ENCODE measurements at regions not wholly inside any gene's neighbourhood (a gene's known extent, or its start where the extent isn't known, plus 50 kb on each side); places are given as distances from the start of the nearest gene placed in this dataset.

GRCh38 chr5:121296356-121296755 lies 555.3 kb upstream of the FTMT start:
- ChIA-PET CTCF (no interaction called here), POLR2A (no interaction called here)

More at GRCh38 chr5:121296356-121296755, 555.3 kb upstream of the FTMT start:
- Histone ChIP-seq H3K9me2 (no peaks in the 10 kb centered on the region), H3K4me1 (ENCODE audit: control insufficient read depth in 1 of 2, insufficient read depth in 2 of 2, low read depth in 1 of 2, low read length in 1 of 2) (no peaks in the 10 kb centered on the region; a peak in 2 of 4 replicates), H3K27ac (ENCODE audit: low read depth in 2 of 2, low read length in 1 of 2) (no peak overlapping the region), H3F3A (replicated peaks; ENCODE audit: insufficient read depth) (no peaks in the 10 kb centered on the region), H3K79me2 (ENCODE audit: insufficient read depth) (no peaks in the 10 kb centered on the region), H3K27me3 (ENCODE audit: insufficient read depth) (no peaks in the 10 kb centered on the region), H3K9ac (no peak overlapping the region), H3K36me3 (replicated peaks in 1 of 2; ENCODE audit: control insufficient read depth in 1 of 2, insufficient read depth in 2 of 2, low read length in 1 of 2) (no peaks in the 10 kb centered on the region), H4K20me1 (ENCODE audit: insufficient read depth) (no peaks in the 10 kb centered on the region), H2AFZ (ENCODE audit: low read depth) (no peak overlapping the region), H3K9me3 (no peaks in the 10 kb centered on the region), H3K4me2 (no peak overlapping the region), H3K4me3 (ENCODE audit: low read depth in 2 of 2, low read length in 1 of 2) (no peak overlapping the region)
- DNase-seq = no peak
- 86% methylated on average over 2 of the region's 2 CpGs for WGBS (ENCODE audit: low lambda C conversion rate)
- TF ChIP-seq RXRA (IDR thresholded peaks at IDR 0.05; ENCODE audit: borderline replicate concordance, low read depth) = no peak
- no peak for TF ChIP-seq USF2 (IDR thresholded peaks at IDR 0.05; ENCODE audit: borderline replicate concordance, low read depth, low read length)
- TF ChIP-seq YY1 (IDR thresholded peaks at IDR 0.05; ENCODE audit: low read depth) = no peak
- no peak for TF ChIP-seq TEAD4 (IDR thresholded peaks at IDR 0.05; ENCODE audit: borderline replicate concordance, insufficient read depth)
- no peak for TF ChIP-seq ZBTB33 (IDR thresholded peaks at IDR 0.05; ENCODE audit: borderline replicate concordance, low read depth)
- no peak for TF ChIP-seq USF1 (IDR thresholded peaks at IDR 0.05; ENCODE audit: borderline replicate concordance, low read depth)
- TF ChIP-seq GABPA (IDR thresholded peaks at IDR 0.05; ENCODE audit: low read depth) = no peak
- no peak for TF ChIP-seq ELF1 (IDR thresholded peaks at IDR 0.05)
- TF ChIP-seq SIN3A (IDR thresholded peaks at IDR 0.05; ENCODE audit: borderline replicate concordance, low read depth, low read length) = no peak
- TF ChIP-seq CHD2 (IDR thresholded peaks at IDR 0.05; ENCODE audit: low read length, partially characterized antibody) = no peak
- TF ChIP-seq IRF3 (IDR thresholded peaks at IDR 0.05; ENCODE audit: low read depth, low read length) = no peak
- no peak for TF ChIP-seq MEF2A (IDR thresholded peaks at IDR 0.05; ENCODE audit: borderline replicate concordance, low read depth)
- no peak for TF ChIP-seq EZH2phosphoT487 (IDR thresholded peaks at IDR 0.05; ENCODE audit: borderline replicate concordance, low read depth)
- no peak for TF ChIP-seq SMC3 (IDR thresholded peaks at IDR 0.05; ENCODE audit: low read depth, low read length)
- TF ChIP-seq PBX3 (IDR thresholded peaks at IDR 0.05) = no peak
- no peak for TF ChIP-seq TAF1 (IDR thresholded peaks at IDR 0.05; ENCODE audit: borderline replicate concordance, low read depth, low read length)

All from SK-N-SH (cell line).